ENCODE measurements at regions not wholly inside any gene's neighbourhood (a gene's known extent, or its start where the extent isn't known, plus 50 kb on each side); places are given as distances from the start of the nearest gene placed in this dataset.

GRCh38 chr6:14705841-14706377, 540.0 kb upstream of the JARID2 start:
- Histone ChIP-seq H3K4me2 (ENCODE audit: low read depth, low read length, poor library complexity, severe bottlenecking) (no peak overlapping the region), H2AFZ (ENCODE audit: low read depth, low read length, severe bottlenecking) (no peak overlapping the region), H3K27me3 (ENCODE audit: low read length) (no peaks in the 10 kb centered on the region), H4K20me1 (ENCODE audit: low read depth, low read length) (no peaks in the 10 kb centered on the region), H3K4me3 (ENCODE audit: insufficient read depth, low read length, poor library complexity, severe bottlenecking) (no peak overlapping the region), H3K9ac (ENCODE audit: low read length) (no peak overlapping the region), H3K79me2 (ENCODE audit: insufficient read depth, low read length) (no peaks in the 10 kb centered on the region), H3K9me3 (ENCODE audit: insufficient read depth, low read length) (no peaks in the 10 kb centered on the region), H3K9me2 (replicated peaks; ENCODE audit: insufficient read depth, low read length) (no peaks in the 10 kb centered on the region), H3F3A (ENCODE audit: insufficient read depth) (no peaks in the 10 kb centered on the region), H3K27ac (ENCODE audit: low read depth, low read length) (no peak overlapping the region), H3K36me3 (ENCODE audit: low read length) (no peaks in the 10 kb centered on the region)
- TF ChIP-seq, protein P1, sequence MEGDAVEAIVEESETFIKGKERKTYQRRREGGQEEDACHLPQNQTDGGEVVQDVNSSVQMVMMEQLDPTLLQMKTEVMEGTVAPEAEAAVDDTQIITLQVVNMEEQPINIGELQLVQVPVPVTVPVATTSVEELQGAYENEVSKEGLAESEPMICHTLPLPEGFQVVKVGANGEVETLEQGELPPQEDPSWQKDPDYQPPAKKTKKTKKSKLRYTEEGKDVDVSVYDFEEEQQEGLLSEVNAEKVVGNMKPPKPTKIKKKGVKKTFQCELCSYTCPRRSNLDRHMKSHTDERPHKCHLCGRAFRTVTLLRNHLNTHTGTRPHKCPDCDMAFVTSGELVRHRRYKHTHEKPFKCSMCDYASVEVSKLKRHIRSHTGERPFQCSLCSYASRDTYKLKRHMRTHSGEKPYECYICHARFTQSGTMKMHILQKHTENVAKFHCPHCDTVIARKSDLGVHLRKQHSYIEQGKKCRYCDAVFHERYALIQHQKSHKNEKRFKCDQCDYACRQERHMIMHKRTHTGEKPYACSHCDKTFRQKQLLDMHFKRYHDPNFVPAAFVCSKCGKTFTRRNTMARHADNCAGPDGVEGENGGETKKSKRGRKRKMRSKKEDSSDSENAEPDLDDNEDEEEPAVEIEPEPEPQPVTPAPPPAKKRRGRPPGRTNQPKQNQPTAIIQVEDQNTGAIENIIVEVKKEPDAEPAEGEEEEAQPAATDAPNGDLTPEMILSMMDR (IDR thresholded peaks at IDR 0.05; ENCODE audit: insufficient read depth, low read length, poor library complexity, severe bottlenecking), result no peak
- TF ChIP-seq EZH2phosphoT487 (conservative IDR thresholded peaks at IDR 0.05; ENCODE audit: low read length), result no peak

DNA sequence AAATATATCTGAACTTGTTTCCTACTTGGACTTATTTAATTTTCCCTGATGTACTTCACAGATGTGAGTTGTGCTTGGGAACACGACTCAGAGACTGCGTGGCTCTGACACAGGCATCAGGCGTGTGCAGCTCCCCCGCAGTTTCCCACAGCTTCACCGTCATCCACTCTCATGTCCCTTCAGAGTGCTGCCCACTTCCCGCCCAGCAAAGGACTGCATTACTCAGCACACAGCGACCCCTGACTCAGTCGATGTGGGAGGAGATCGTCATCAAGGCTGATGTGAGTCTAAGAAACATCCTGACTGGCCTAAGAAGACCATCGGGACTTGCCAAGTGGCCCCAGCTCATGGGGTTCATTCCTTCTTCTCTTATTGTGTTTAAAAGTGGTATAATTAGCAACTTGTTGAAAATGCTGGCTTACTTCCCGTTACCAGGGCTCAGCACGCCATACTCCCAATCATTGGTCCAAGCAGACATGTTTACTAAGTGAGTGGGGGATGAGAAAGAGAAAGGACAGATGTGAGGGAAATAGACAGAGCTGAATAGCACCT, 539.4 kb upstream of the JARID2 start:
- Histone ChIP-seq H3K9me2 (replicated peaks; ENCODE audit: insufficient read depth, low read length) (no peaks in the 10 kb centered on the region), H3K4me2 (ENCODE audit: low read depth, low read length, poor library complexity, severe bottlenecking) (no peak overlapping the region), H3K4me3 (ENCODE audit: insufficient read depth, low read length, poor library complexity, severe bottlenecking) (no peak overlapping the region), H3K79me2 (ENCODE audit: insufficient read depth, low read length) (no peaks in the 10 kb centered on the region), H3K36me3 (ENCODE audit: low read length) (no peaks in the 10 kb centered on the region), H3F3A (ENCODE audit: insufficient read depth) (no peaks in the 10 kb centered on the region), H3K27me3 (ENCODE audit: low read length) (no peaks in the 10 kb centered on the region), H3K9ac (ENCODE audit: low read length) (no peak overlapping the region), H4K20me1 (ENCODE audit: low read depth, low read length) (no peaks in the 10 kb centered on the region), H2AFZ (ENCODE audit: low read depth, low read length, severe bottlenecking) (no peak overlapping the region), H3K9me3 (ENCODE audit: insufficient read depth, low read length) (no peaks in the 10 kb centered on the region), H3K27ac (ENCODE audit: low read depth, low read length) (no peak overlapping the region)
- TF ChIP-seq EZH2phosphoT487 (conservative IDR thresholded peaks at IDR 0.05; ENCODE audit: low read length), result no peak
- TF ChIP-seq, protein P1 (IDR thresholded peaks at IDR 0.05; ENCODE audit: insufficient read depth, low read length, poor library complexity, severe bottlenecking), result no peak

- no peak overlapping the region for H3K4me3 ChIP-seq (ENCODE audit: insufficient read depth, low read length, poor library complexity, severe bottlenecking)
- no peak overlapping the region for H3K9ac ChIP-seq (ENCODE audit: low read length)
- TF ChIP-seq, protein P1 (IDR thresholded peaks at IDR 0.05; ENCODE audit: insufficient read depth, low read length, poor library complexity, severe bottlenecking), result no peak
- TF ChIP-seq EZH2phosphoT487 (conservative IDR thresholded peaks at IDR 0.05; ENCODE audit: low read length), result no peak
- no peaks in the 10 kb centered on the region for H3F3A ChIP-seq (ENCODE audit: insufficient read depth)
- H3K36me3 ChIP-seq (ENCODE audit: low read length), result no peaks in the 10 kb centered on the region
- no peak overlapping the region for H3K4me2 ChIP-seq (ENCODE audit: low read depth, low read length, poor library complexity, severe bottlenecking)
- no peaks in the 10 kb centered on the region for H3K9me2 ChIP-seq (replicated peaks; ENCODE audit: insufficient read depth, low read length)
- H3K27me3 ChIP-seq (ENCODE audit: low read length), result no peaks in the 10 kb centered on the region
- no peak overlapping the region for H2AFZ ChIP-seq (ENCODE audit: low read depth, low read length, severe bottlenecking)
- H3K27ac ChIP-seq (ENCODE audit: low read depth, low read length), result no peak overlapping the region
- no peaks in the 10 kb centered on the region for H3K79me2 ChIP-seq (ENCODE audit: insufficient read depth, low read length)
- no peaks in the 10 kb centered on the region for H3K9me3 ChIP-seq (ENCODE audit: insufficient read depth, low read length)
- H4K20me1 ChIP-seq (ENCODE audit: low read depth, low read length), result no peaks in the 10 kb centered on the region
Observed at GRCh38 chr6:14707276-14707675, 538.6 kb upstream of the JARID2 start.
